GM12875 (cell line): ENCODE measurements at regions not wholly inside any gene's neighbourhood (a gene's known extent, or its start where the extent isn't known, plus 50 kb on each side); places are given as distances from the start of the nearest gene placed in this dataset.

Experiments used
- H3K4me3 ChIP-seq: one replicate; pipeline ENCODE4 v1.5.1; 2011; ENCODE audit warnings: low read depth, low read length, control low read depth
- TF ChIP-seq, protein P1 (sequence below): IDR thresholded peaks from 2 replicates; pipeline ENCODE4 v1.5.1; 2011; ENCODE audit warnings: low read depth, mild to moderate bottlenecking, control low read depth, inconsistent platforms, low read length, moderate library complexity, borderline replicate concordance; ENCODE audit not compliant: insufficient read depth

DNA sequence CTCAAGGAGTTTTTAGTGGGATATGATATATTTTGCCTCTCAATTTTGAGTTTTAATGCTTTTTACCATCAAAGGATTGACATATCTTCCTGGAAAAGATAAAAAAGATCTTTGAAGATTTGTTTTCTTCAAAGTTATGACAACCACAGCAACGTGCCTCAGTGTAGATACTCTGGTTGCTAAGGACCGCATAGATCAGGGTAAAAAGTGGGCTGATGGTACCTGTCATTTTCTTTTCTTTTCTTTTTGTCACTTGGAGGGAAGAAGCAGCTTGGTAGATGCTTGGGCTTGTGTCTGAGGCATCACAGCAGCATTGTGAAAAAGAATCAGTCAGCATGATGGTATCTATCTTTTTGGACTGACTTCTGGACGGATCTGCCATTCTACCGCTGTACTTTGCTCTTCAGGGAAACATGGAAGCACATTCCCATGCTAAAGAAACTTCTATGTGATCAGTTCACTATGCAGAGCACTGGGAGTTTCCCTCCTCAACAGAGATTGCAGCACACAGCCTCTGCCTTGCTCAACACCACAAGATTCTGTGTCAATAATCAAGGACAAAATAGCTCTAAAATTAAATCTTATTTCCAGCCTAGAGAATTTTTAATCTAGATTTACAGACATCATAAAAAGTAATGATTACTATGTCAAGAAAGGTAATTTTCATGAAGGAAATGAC, 54.8 kb upstream of the SGK1 start:
- no peak overlapping the region for H3K4me3 ChIP-seq
- TF ChIP-seq, protein P1, sequence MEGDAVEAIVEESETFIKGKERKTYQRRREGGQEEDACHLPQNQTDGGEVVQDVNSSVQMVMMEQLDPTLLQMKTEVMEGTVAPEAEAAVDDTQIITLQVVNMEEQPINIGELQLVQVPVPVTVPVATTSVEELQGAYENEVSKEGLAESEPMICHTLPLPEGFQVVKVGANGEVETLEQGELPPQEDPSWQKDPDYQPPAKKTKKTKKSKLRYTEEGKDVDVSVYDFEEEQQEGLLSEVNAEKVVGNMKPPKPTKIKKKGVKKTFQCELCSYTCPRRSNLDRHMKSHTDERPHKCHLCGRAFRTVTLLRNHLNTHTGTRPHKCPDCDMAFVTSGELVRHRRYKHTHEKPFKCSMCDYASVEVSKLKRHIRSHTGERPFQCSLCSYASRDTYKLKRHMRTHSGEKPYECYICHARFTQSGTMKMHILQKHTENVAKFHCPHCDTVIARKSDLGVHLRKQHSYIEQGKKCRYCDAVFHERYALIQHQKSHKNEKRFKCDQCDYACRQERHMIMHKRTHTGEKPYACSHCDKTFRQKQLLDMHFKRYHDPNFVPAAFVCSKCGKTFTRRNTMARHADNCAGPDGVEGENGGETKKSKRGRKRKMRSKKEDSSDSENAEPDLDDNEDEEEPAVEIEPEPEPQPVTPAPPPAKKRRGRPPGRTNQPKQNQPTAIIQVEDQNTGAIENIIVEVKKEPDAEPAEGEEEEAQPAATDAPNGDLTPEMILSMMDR: no peak

DNA sequence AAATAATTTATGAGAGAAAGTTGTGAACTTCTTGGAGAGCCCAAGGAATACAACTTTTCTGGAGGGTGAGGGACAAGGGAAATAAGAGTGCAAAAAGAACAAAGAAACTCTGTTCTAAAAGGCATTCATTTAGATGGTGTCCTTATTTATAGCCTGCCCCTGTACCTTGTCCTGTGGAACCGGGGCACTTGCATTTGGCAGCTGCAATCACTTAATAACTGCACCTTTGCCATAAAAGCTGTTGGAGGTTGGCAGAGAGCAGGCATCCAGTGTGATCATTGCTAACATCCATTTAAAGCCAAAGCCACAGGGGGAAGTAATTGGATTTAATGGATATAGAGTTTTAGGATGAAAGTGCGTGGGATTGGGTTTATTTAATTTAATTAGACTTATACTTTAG, 50.8 kb upstream of the SGK1 start:
- TF ChIP-seq, protein P1: no peak
- no peak overlapping the region for H3K4me3 ChIP-seq
